Prostate gland (tissue), 2 donors: ENCODE measurements at regions not wholly inside any gene's neighbourhood (a gene's known extent, or its start where the extent isn't known, plus 50 kb on each side); places are given as distances from the start of the nearest gene placed in this dataset.
A peak's percentile ranks its signal among the peaks of the same experiment; 100 is the strongest.

Experiments
- DNase-seq: peaks from one replicate; pipeline ENCODE4 v3.0.0-alpha.2; 2019; ENCODE audit warnings: low spot score
- H3K27ac ChIP-seq, 2 donors: fragments of 200-600 bp; sonication (generic); 2 replicates each; pipeline ENCODE4 v1.5.1; 2017 to 2019
- H3K27me3 ChIP-seq: fragments of 200-600 bp; sonication (generic); replicated peaks from 2 replicates; pipeline ENCODE4 v1.5.1; 2019; ENCODE audit not compliant: insufficient read depth
- H3K36me3 ChIP-seq, 2 donors: fragments of 200-600 bp; sonication (generic); 1 replicate in 1 of 2; 2 replicates in 1 of 2; pipeline versions ENCODE4 v1.5.1 to v1.8.1; 2017 to 2019
- H3K4me1 ChIP-seq: fragments of 200-600 bp; sonication (generic); replicated peaks from 2 replicates; pipeline ENCODE4 v1.5.1; 2019
- H3K4me3 ChIP-seq, 2 donors: fragments of 200-600 bp; sonication (generic); 2 replicates each; pipeline ENCODE4 v1.5.1; 2017 to 2019
- H3K9me3 ChIP-seq: fragments of 200-600 bp; sonication (generic); 2 replicates; pipeline ENCODE4 v1.5.1; 2017
- POLR2A ChIP-seq: fragments of 450-650 bp; IDR thresholded peaks from one replicate; pipeline ENCODE4 v1.6.1; 2016; ENCODE audit warnings: antibody characterized with exemption, mild to moderate bottlenecking
- POLR2AphosphoS5 ChIP-seq: sonication (generic); formaldehyde crosslinking; IDR thresholded peaks from one replicate; pipeline ENCODE4 v1.6.1; 2017; ENCODE audit warnings: antibody characterized with exemption
- WGBS: methylation state at CpG from one replicate; pipeline ENCODE4 v1.1.5; 2018; 5-methylcytosine and 5-hydroxymethylcytosine counted together
- intact Hi-C: fragments of 100-400 bp; cut with DNase I; formaldehyde crosslinking; loops from one replicate; pipeline ENCODE4 v1.14.2; 2022
- TF ChIP-seq, protein P1 (sequence below), 4 experiments: fragments of 200-600 bp in 2 of 4; fragments of 450-650 bp in 2 of 4; sonication (generic) in 2 of 4; IDR thresholded peaks; 1 replicate in 3 of 4; 2 replicates in 1 of 4; pipeline ENCODE4 v1.5.1; 2016 to 2019; ENCODE audit warnings: antibody characterized with exemption in 4 of 4, mild to moderate bottlenecking in 2 of 4, moderate library complexity in 2 of 4

DNA sequence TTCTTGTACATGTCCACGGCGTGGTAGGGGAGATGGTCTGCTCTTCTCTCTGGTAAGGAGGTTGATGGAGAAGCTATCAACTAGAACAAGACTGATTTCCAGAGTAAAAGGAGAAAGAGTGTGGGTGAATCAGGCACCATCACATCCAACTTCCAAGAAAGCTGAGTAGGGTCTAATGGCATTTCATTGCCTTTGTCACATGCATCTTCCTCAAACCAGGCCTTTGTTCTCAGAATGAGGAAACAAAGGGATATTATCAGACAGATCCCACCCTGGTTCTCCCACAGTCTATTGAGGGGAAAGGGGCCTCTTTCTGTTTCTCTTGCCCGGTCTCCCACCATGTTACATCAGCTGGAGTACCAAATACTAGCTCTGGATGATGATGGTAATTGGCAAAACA lies 160.2 kb upstream of the RBPJ start:
- Histone ChIP-seq H3K36me3 (no peaks in the 10 kb centered on the region), H3K9me3 (no peaks in the 10 kb centered on the region), H3K27me3 (no peaks in the 10 kb centered on the region), H3K4me3 (no peak overlapping the region), H3K27ac (no peak overlapping the region), H3K4me1 (no peaks in the 10 kb centered on the region)
- intact Hi-C loops: no loop called here
- 99% methylated on average over 3 of the region's 3 CpGs for WGBS
- TF ChIP-seq POLR2A (no peak), POLR2AphosphoS5 (no peak)
- TF ChIP-seq, protein P1, sequence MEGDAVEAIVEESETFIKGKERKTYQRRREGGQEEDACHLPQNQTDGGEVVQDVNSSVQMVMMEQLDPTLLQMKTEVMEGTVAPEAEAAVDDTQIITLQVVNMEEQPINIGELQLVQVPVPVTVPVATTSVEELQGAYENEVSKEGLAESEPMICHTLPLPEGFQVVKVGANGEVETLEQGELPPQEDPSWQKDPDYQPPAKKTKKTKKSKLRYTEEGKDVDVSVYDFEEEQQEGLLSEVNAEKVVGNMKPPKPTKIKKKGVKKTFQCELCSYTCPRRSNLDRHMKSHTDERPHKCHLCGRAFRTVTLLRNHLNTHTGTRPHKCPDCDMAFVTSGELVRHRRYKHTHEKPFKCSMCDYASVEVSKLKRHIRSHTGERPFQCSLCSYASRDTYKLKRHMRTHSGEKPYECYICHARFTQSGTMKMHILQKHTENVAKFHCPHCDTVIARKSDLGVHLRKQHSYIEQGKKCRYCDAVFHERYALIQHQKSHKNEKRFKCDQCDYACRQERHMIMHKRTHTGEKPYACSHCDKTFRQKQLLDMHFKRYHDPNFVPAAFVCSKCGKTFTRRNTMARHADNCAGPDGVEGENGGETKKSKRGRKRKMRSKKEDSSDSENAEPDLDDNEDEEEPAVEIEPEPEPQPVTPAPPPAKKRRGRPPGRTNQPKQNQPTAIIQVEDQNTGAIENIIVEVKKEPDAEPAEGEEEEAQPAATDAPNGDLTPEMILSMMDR (IDR thresholded peaks at IDR 0.05): no peak
- DNase-seq: no peak

DNA sequence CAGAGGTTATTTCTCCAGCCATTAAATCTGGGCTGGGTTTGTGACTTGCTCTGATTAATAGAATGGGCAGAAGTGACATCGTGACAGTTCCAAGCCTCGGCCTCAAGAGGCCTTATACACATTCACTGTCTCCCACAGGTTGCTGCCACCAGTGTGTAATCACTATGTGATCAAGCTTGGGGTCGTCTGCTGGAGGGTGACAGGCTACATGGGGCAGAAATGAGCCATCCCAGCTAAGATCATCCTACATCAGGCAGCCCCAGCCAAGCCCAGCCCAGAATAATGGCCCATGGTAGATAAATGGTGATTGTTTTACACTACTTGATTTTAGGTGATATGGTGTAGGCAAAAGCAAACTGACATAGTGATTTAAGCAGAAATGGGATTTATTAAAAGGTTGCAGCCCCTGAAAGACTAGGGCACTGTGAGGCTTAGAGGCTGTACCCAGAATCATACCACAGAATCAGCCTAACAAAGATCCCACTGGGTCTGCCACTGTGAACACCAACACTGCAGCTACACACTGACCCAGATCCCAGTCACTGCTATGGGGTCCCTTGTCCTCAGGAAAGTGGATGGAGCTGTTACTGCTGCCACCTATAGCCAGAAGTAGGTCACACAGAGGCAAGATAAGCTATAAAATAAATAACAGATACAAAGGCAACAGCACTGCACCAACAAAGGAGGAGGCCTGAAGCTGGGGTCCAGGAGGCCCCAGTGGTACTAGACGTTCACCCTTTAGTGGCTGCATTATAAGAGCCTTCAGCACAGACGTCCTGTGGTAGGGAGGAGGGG lies 159.6 kb upstream of the RBPJ start:
- H3K27me3 ChIP-seq: no peaks in the 10 kb centered on the region
- TF ChIP-seq, protein P1 (IDR thresholded peaks at IDR 0.05): peak in 1 of 4 experiments; percentile 5
- TF ChIP-seq POLR2AphosphoS5: no peak
- DNase-seq: no peak
- 82% methylated on average over 5 of the region's 5 CpGs for WGBS
- intact Hi-C loops: no loop called here
- no peaks in the 10 kb centered on the region for H3K9me3 ChIP-seq
- no peak overlapping the region for H3K4me3 ChIP-seq
- H3K4me1 ChIP-seq: no peaks in the 10 kb centered on the region
- H3K36me3 ChIP-seq: no peaks in the 10 kb centered on the region
- H3K27ac ChIP-seq: no peak overlapping the region

DNA sequence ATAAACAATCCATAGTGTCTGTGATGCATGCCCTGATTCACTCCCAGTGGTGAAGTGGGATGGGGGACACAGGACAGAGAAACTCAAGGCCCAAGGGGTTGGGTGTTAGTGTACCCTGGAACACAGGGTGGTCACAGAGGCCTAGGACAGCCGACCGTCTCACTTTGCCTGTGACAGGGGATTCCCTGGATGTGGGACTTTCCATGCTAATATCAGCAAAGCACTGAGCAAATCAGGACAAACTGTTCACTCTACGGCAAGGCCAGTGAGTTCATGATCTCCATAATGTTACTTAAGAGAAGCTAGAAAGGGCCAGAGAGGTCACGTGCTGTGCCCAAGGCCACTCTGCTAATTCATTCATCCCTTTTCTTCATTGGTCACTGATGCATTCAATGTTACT lies 158.7 kb upstream of the RBPJ start:
- no peak for DNase-seq
- Histone ChIP-seq H3K4me3 (no peak overlapping the region), H3K4me1 (no peaks in the 10 kb centered on the region), H3K27me3 (no peaks in the 10 kb centered on the region), H3K36me3 (no peaks in the 10 kb centered on the region), H3K9me3 (no peaks in the 10 kb centered on the region), H3K27ac (no peak overlapping the region)
- intact Hi-C loops: no loop called here
- WGBS: 82% methylated on average over 4 of the region's 4 CpGs
- no peak for TF ChIP-seq POLR2A
- no peak for TF ChIP-seq POLR2AphosphoS5
- TF ChIP-seq, protein P1 (IDR thresholded peaks at IDR 0.05): no peak

DNA sequence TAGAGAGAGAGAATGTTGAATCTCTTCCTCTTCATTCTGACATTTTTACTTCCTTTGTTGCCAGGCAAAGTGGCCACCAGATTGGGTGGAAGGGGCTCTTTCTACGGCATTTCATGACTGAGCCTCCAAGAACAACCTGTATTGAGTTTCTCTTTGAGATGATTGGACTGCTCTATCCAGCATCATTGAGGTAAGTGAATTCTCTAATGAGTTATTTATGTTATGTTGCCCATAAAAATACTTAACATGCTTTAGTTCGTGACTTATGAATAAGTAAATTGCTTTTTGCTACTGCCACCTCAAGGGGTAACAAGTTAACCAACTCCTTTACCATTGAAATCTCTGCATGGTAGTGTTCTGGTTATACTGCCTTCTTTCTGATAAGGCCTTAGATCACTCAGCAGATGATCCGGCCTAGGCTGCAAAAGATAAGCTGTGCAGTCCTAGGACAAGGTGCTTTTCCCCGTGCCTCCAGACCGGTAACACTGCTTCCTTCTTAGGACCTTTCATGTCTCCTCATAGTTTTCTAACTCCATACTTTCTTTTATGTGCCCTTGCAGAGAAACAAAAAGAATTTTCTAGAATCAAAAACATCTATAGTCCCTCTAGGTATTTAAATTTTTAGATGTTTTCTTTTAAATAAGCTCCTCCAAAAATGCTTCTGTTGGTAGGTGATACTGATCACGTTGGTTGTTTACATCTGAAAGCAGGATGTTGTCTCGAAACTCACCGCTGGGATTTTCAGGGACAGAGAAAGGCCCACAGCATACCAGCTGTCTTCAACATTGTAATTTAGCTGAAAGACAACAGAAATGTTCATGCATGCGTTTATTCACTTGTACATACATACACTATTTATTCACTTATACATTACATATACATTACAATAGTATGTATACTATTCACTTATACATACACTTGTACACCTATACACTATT lies 157.1 kb upstream of the RBPJ start:
- Histone ChIP-seq H3K4me3 (no peak overlapping the region), H3K27me3 (no peaks in the 10 kb centered on the region), H3K9me3 (no peaks in the 10 kb centered on the region), H3K27ac (no peak overlapping the region), H3K36me3 (no peaks in the 10 kb centered on the region), H3K4me1 (no peaks in the 10 kb centered on the region)
- intact Hi-C loops: no loop called here
- 72% methylated on average over 9 of the region's 9 CpGs for WGBS
- TF ChIP-seq POLR2A: no peak
- TF ChIP-seq, protein P1 (IDR thresholded peaks at IDR 0.05): no peak
- TF ChIP-seq POLR2AphosphoS5: no peak
- no peak for DNase-seq
